ENCODE measurements at regions not wholly inside any gene's neighbourhood (a gene's known extent, or its start where the extent isn't known, plus 50 kb on each side); places are given as distances from the start of the nearest gene placed in this dataset.

DNA sequence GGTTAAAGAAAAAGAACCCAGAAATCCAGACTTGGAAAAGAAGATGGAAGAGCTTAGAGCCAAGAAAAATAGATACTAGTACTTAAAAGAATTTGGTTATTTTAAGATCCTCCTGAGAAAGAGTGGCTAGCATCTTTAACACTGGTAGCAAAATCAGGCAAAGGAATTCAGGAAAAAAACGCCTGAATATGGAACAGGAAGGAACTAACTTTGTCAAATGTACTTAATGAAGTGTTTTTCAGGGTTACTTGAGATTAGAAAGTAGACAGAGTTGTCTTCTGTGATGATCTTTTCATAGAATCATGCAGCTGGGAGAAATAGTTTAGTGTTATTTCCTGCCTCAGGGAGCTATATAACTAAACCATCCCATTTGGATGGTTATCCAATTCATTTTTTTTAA, 50.8 kb upstream of the SASH1 start:
- DNase-seq (ENCODE audit: low read depth), result no peak
